ENCODE measurements at regions not wholly inside any gene's neighbourhood (a gene's known extent, or its start where the extent isn't known, plus 50 kb on each side); places are given as distances from the start of the nearest gene placed in this dataset.

- TF ChIP-seq CTCF (IDR thresholded peaks at IDR 0.05) (no peak), POLR2A (IDR thresholded peaks at IDR 0.05) (no peak)
Measured at GRCh38 chr12:65685514-65685913, 138.8 kb upstream of the HMGA2 start.
